AG10803 (cell line): ENCODE measurements at regions not wholly inside any gene's neighbourhood (a gene's known extent, or its start where the extent isn't known, plus 50 kb on each side); places are given as distances from the start of the nearest gene placed in this dataset.

ENCODE experiments used
- DNase-seq: peaks from one replicate; pipeline ENCODE4 v3.0.0; 2010; ENCODE audit warnings: low read depth
- H3K4me3 ChIP-seq: 2 replicates; pipeline ENCODE4 v1.5.1; 2011; ENCODE audit warnings: mild to moderate bottlenecking, low read length, control low read depth
- TF ChIP-seq, protein P1 (sequence below): conservative IDR thresholded peaks from 2 replicates; pipeline ENCODE4 v1.5.1; 2011; ENCODE audit warnings: mild to moderate bottlenecking, low read length, control low read depth, inconsistent platforms

DNA sequence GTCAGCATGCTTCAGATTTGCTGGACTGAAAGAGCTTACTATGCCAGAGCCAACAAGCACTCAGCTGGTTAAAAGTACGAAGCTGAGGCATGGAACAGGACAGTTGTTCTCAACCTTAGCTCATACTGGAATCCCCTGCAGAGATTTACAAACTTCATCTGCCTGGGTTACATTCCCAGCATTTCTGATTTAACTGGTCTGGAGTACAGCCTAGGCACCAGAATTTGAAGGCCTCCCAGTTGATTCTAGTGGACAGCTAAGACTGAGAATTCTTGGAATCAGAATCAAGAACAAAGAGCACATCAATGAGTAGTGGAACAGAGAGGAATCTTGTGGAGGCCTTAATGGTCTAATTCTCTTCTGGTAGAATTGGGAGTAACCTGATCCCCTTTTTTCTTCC, 298.2 kb upstream of the NXPH2 start:
- DNase-seq: no peak
- TF ChIP-seq, protein P1, sequence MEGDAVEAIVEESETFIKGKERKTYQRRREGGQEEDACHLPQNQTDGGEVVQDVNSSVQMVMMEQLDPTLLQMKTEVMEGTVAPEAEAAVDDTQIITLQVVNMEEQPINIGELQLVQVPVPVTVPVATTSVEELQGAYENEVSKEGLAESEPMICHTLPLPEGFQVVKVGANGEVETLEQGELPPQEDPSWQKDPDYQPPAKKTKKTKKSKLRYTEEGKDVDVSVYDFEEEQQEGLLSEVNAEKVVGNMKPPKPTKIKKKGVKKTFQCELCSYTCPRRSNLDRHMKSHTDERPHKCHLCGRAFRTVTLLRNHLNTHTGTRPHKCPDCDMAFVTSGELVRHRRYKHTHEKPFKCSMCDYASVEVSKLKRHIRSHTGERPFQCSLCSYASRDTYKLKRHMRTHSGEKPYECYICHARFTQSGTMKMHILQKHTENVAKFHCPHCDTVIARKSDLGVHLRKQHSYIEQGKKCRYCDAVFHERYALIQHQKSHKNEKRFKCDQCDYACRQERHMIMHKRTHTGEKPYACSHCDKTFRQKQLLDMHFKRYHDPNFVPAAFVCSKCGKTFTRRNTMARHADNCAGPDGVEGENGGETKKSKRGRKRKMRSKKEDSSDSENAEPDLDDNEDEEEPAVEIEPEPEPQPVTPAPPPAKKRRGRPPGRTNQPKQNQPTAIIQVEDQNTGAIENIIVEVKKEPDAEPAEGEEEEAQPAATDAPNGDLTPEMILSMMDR: no peak
- H3K4me3 ChIP-seq: no peak overlapping the region

DNA sequence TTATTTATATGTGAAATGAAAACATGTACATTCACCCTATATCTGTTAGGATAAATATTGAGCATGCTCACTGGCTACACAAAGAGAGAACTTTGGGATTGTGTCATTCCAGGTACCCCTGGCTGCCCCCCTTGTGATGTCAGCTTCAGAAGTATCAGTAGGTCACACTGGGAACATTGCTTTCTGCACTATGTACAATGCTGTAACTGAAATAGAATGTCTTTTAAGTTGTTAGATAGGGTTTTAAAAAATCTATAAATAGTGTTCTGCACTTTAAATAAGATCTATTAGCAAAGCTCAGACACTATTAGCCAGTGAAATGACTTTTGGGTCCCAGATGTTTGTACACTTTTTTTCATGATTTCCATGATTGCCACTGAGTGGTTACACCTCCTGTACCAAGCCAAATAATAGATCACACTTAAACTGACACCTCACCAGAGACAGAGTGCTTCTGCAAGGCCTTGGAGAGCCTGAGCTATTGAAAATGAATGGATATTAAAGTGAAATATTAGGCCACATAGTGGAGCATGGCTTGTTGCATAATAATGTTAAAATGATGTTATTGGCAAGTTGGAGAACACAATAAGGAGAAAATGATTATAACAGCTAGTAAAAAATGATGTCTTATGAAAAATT, 297.0 kb upstream of the NXPH2 start:
- no peak overlapping the region for H3K4me3 ChIP-seq
- DNase-seq: no peak
- TF ChIP-seq, protein P1: no peak

DNA sequence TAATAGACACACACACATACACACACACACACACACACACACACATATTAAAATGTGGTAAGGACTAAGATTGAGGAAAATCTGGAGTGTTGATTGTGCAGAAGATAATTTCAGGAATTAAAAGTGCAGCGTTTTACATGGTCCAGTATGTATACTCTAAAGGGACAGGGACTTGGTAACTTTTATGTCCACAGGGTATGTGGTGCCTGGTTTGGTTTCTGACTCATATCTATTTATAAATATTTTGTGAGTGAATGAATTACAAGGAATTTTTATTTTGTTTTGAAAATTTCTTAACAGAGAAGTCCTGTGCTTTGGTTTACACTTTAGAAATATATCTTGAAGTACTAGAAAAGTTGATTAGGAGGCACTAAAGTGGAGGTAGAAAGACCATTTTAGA, 287.7 kb upstream of the NXPH2 start:
- DNase-seq: no peak
- TF ChIP-seq, protein P1: no peak
- no peak overlapping the region for H3K4me3 ChIP-seq

DNA sequence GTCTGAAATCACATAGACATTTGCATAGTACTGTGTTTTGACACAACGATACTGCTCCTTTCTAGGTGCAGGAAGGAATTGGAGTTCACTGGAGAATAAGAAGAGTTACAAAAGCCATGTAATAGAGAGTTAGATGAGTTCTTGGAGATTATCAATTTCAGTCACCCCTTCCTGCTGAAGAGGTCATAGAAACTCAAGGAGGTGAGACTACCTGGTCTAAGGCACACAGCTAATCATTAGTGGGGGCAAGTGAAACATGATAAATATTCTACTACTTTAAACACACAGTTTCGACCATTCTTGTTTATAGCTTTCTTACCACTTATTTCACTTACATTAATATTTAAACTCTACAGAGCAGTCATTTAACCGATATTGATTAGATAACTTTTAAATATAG, 286.9 kb upstream of the NXPH2 start:
- DNase-seq: no peak
- no peak overlapping the region for H3K4me3 ChIP-seq
- TF ChIP-seq, protein P1: no peak

DNA sequence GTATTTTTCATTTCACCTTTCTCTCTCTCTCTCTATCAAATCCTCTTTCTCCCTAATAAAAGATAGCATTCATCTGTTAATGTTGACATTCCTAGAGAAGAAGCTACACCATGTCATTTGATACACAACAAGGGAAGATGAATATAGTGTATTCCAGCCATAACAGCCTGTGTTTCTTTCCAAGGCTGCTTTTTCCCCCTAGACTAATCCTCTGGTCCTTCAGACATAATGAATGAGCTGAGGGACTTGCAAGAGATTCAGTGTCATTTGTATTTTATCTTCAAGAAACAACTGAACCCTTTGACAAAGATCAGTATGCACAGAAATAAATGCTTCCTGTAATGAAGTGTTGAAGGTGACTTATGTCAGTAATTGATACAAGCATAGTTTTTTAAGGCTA, 284.0 kb upstream of the NXPH2 start:
- DNase-seq: no peak
- H3K4me3 ChIP-seq: no peak overlapping the region
- TF ChIP-seq, protein P1: no peak

DNA sequence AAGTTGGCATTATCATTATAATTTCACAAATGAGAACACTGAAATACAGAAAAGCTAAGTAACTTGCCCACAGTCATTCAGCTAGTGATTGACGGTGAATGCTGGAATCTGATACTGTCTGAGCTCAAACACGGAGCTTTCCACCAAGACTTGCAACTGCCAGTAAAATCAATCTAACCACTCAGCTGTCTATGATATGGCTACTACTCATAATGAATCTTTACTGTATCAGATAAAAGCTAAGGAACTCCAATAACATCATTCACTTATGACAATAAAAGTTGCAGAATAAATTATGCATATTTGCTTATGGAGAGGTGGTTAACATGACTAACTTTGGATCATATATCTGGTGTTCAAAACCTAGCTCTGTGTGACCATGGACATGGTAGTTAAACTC, 279.4 kb upstream of the NXPH2 start:
- no peak for DNase-seq
- TF ChIP-seq, protein P1: no peak
- no peak overlapping the region for H3K4me3 ChIP-seq

DNA sequence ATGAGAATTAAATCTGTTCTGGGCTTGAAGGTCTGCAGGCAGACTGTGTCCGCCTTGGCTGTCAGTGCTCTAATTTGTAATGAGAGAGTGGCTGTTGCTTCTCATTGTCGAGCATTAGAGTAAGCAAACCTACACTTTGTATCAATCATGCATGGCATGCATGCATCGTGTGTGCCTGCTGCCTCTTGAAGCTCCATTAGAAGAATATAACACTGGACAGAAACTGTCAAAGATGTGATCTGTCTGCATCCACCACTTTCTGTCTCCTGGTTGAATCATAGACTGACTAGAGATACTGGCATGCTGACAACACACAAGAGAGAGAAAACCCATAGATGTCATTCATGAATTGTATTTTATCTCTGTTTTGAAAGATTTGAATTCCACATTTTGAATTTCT, 275.0 kb upstream of the NXPH2 start:
- H3K4me3 ChIP-seq: no peak overlapping the region
- no peak for DNase-seq
- TF ChIP-seq, protein P1: no peak
